Choroid plexus epithelial cell (primary cell): ENCODE measurements at regions not wholly inside any gene's neighbourhood (a gene's known extent, or its start where the extent isn't known, plus 50 kb on each side); places are given as distances from the start of the nearest gene placed in this dataset.

ENCODE experiments used
- DNase-seq: peaks from one replicate; pipeline ENCODE4 v3.0.0-alpha.2; 2010; ENCODE audit warnings: low read depth
- H3K4me3 ChIP-seq: 2 replicates; pipeline ENCODE4 v1.5.1; 2011; ENCODE audit warnings: low read depth, mild to moderate bottlenecking, control low read depth, low read length, moderate library complexity
- TF ChIP-seq, protein P1 (sequence below): conservative IDR thresholded peaks from 2 replicates; pipeline ENCODE4 v1.5.1; 2011; ENCODE audit warnings: low read depth, mild to moderate bottlenecking, control low read depth, inconsistent platforms, low read length, moderate library complexity

DNA sequence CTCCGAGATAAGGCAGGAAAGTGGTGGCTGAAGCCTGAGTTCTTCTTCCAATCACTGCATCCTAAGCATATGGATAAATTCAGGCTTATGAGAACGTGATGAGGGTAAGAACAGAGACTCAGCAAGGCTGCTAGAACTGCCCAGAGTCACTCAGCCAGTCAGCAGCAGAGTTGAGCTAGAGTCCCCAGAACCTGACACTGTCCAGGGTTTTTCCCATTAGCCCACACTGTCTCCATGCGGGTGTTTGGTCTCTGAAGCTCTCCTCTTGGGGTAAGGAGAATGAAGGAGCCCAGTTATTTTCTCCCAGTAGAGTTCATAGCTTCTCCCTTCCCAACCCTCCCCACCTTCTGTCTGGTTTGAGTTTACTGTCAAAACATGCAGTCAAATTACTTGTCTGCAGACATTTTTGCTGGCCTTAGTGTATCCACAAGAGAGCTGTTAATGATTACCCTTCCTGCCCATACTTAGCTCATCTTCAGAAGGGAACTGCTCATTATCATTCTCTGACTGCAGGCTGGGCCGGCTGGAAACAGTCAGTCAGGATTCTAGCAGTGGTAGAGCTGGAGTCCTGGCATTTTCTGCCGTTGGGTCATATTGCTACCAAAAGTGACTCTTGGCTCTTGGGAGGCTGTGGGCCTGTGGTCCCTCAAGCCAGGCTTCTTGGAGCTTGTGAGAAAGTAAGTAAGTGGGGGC is 460.0 kb downstream of the HS3ST3B1 start:
- TF ChIP-seq, protein P1, sequence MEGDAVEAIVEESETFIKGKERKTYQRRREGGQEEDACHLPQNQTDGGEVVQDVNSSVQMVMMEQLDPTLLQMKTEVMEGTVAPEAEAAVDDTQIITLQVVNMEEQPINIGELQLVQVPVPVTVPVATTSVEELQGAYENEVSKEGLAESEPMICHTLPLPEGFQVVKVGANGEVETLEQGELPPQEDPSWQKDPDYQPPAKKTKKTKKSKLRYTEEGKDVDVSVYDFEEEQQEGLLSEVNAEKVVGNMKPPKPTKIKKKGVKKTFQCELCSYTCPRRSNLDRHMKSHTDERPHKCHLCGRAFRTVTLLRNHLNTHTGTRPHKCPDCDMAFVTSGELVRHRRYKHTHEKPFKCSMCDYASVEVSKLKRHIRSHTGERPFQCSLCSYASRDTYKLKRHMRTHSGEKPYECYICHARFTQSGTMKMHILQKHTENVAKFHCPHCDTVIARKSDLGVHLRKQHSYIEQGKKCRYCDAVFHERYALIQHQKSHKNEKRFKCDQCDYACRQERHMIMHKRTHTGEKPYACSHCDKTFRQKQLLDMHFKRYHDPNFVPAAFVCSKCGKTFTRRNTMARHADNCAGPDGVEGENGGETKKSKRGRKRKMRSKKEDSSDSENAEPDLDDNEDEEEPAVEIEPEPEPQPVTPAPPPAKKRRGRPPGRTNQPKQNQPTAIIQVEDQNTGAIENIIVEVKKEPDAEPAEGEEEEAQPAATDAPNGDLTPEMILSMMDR, result no peak
- no peak for DNase-seq
- no peak overlapping the region for H3K4me3 ChIP-seq

DNA sequence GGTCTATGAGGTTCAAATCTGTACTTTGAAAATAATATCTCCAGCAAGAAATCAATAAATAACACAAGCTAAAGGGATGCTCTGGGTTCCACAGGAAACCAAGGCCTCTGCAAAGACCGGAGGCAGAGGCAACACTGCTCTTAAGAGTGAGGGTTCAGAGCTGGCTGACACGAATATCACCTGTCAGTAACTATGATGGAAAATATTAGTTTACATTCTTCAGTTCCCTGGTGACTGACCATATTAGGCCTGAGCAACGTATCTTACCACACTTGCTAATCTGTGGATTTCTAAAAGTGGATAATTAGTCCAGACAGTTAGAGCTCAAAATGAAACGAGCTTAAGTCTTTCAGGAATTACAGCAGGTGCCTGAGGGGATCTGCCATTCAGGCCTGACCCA is 459.3 kb downstream of the HS3ST3B1 start:
- H3K4me3 ChIP-seq, result no peak overlapping the region
- no peak for DNase-seq
- TF ChIP-seq, protein P1, result no peak

DNA sequence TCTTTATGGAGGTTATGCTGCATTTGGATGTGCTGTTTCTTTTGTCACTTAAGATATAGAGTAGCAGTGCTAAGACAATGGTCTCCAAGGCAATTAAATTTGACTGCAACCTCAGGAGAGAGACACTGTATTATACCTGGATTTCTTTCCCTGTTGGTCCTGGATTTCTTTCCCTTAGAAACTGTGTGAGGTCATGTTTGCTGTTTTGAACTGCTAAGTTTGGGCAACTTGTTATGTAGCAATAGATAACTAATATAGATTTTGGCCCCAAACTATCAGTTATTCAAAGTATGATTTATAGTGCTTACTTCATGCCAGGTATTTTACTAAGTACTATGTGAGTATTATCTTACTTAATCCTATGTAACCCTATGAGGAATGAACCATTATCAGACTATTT is 458.4 kb downstream of the HS3ST3B1 start:
- no peak for DNase-seq
- H3K4me3 ChIP-seq, result no peak overlapping the region
- TF ChIP-seq, protein P1, result no peak

DNA sequence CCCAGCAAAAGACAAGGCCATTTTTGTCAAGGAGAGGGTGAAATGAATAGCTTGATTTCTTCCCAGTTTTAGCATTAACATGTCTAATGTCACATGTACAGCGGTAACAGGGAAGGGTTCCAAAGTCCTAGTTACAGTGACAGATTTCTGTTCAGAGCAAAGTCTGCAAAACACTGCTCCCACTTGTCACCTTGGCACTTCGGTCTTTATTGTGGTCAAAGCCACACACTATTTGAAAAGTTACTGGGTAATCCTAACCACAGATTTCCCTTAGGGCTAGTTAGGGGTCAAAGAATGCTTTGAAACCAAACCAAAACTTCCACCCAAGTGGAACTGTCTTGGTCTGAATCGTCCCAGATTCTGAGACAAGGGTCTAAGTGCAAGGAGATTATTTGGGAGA is 455.6 kb downstream of the HS3ST3B1 start:
- no peak for DNase-seq
- TF ChIP-seq, protein P1, result no peak
- H3K4me3 ChIP-seq, result no peak overlapping the region

DNA sequence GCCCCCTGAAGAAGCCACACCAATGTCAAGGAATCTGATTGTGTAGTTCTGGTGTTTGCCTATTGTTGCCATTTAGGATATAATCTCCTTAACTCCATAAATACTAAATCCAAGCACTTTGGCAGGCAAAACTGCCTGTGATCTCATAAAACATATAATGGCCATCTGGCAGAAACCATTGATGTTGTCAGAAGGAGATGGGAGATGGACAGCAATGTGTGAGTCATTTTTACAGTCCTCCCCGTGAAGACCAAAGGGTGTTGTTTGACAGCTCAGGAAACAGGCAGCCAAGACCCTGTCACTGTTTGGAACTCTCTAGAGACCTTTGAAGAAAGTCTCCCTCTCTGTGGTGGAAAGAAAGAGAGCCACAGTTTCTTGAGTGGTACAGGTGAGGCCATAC is 454.1 kb downstream of the HS3ST3B1 start:
- TF ChIP-seq, protein P1, result no peak
- no peak for DNase-seq
- H3K4me3 ChIP-seq, result no peak overlapping the region

DNA sequence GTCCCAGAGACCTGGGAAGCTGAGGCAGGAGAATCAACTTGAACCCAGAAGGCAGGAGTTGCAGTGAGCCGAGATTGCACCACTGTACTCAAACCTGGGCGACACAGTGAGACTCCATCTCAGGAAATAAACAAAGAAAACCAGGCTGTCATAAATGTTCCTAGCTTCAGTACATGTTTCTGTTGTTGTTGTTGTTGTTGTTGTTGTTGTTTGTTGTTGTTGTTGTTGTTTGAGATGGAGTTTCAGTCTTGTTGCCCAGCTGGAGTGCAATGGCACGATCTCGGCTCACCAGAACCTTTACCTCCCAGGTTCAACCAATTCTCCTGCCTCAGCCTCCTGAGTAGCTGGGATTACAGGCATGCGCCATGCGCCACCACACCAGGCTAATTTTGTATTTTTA is 452.5 kb downstream of the HS3ST3B1 start:
- TF ChIP-seq, protein P1, result no peak
- no peak for DNase-seq
- no peak overlapping the region for H3K4me3 ChIP-seq

DNA sequence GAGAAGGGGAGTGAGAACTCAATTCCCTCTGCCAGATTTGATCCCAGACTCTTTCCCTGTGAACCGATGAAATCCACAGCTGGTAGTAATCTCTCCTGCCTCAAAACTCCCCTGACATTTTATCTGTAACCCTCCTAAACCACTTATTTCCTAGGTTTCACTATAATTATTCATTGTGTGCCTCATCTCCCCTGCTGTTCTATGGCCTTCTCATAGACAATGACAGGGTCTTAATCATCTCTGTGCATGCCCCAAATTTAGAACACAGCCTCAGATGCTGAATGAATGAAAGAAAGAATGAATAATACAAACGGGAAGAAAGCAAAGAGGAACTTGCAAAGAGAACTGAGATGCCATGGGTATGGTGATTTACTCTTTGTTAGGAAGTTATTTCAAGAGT is 451.1 kb downstream of the HS3ST3B1 start:
- H3K4me3 ChIP-seq, result no peak overlapping the region
- TF ChIP-seq, protein P1, result no peak
- DNase-seq, result no peak
